OCI-LY1 (cell line): ENCODE measurements at regions not wholly inside any gene's neighbourhood (a gene's known extent, or its start where the extent isn't known, plus 50 kb on each side); places are given as distances from the start of the nearest gene placed in this dataset.

ENCODE experiments used
- EZH2 ChIP-seq: fragments of 200-600 bp; sonication (generic), shearing (Covaris generic); IDR thresholded peaks from 2 replicates; pipeline ENCODE4 v1.8.0; 2017; ENCODE audit warnings: borderline replicate concordance, mixed run types, mild to moderate bottlenecking, antibody characterized with exemption, low read length, moderate library complexity, mixed read lengths
- TF ChIP-seq, protein P1 (sequence below): fragments of 200-600 bp; sonication (generic), shearing (Covaris generic); IDR thresholded peaks from 2 replicates; pipeline ENCODE4 v1.5.1; 2017; ENCODE audit warnings: mild to moderate bottlenecking, antibody characterized with exemption, low read length, moderate library complexity, mixed read lengths

DNA sequence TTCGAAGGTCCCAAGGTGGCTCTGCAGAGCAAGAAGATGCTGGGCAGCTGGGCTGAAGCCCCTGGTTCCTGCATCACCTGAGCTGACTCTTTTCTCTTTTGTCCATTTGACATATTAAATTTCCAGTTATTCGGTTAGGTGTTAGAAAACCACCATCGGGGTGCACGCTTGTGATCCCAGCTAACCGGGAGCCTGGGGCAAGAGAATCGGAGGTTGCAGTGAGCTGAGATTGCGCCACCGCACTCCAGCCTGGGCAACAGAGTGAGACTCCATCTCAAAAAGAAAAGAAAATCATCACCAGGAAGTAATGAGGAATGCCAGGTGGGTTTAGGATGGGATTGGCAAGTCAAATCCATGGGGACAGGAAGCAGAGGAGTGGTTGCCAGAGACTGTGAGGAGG is 76.3 kb upstream of the ZC3H12A start:
- TF ChIP-seq, protein P1, sequence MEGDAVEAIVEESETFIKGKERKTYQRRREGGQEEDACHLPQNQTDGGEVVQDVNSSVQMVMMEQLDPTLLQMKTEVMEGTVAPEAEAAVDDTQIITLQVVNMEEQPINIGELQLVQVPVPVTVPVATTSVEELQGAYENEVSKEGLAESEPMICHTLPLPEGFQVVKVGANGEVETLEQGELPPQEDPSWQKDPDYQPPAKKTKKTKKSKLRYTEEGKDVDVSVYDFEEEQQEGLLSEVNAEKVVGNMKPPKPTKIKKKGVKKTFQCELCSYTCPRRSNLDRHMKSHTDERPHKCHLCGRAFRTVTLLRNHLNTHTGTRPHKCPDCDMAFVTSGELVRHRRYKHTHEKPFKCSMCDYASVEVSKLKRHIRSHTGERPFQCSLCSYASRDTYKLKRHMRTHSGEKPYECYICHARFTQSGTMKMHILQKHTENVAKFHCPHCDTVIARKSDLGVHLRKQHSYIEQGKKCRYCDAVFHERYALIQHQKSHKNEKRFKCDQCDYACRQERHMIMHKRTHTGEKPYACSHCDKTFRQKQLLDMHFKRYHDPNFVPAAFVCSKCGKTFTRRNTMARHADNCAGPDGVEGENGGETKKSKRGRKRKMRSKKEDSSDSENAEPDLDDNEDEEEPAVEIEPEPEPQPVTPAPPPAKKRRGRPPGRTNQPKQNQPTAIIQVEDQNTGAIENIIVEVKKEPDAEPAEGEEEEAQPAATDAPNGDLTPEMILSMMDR: no peak
- TF ChIP-seq EZH2: no peak
